ENCODE measurements at regions not wholly inside any gene's neighbourhood (a gene's known extent, or its start where the extent isn't known, plus 50 kb on each side); places are given as distances from the start of the nearest gene placed in this dataset.

GRCh38 chr4:162265802-162266201 lies 102.0 kb upstream of the FSTL5 start:
- no peak for TF ChIP-seq CTCF (conservative IDR thresholded peaks at IDR 0.05; ENCODE audit: low read depth, low read length)
- TF ChIP-seq EZH2 (IDR thresholded peaks at IDR 0.05; ENCODE audit: borderline replicate concordance, low read depth, low read length, poor library complexity, severe bottlenecking) = no peak

Data from A673 (cell line).